ENCODE measurements at regions not wholly inside any gene's neighbourhood (a gene's known extent, or its start where the extent isn't known, plus 50 kb on each side); places are given as distances from the start of the nearest gene placed in this dataset.

GRCh38 chrX:54695816-54696487 lies 102.1 kb downstream of the ITIH6 start:
- Histone ChIP-seq H3K9ac (ENCODE audit: low read depth, low read length) (no peak overlapping the region), H3K9me3 (ENCODE audit: insufficient read depth, low read depth, low read length) (no peaks in the 10 kb centered on the region), H3K36me3 (ENCODE audit: insufficient read depth, low read length) (no peaks in the 10 kb centered on the region), H3K27me3 (ENCODE audit: insufficient read depth, low read length) (no peaks in the 10 kb centered on the region), H3K4me3 (ENCODE audit: low read length) (no peak overlapping the region), H3K27ac (ENCODE audit: low read depth, low read length) (no peak overlapping the region), H3K4me1 (ENCODE audit: insufficient read depth, low read length) (no peaks in the 10 kb centered on the region)
- 78% methylated on average over 6 of the region's 6 CpGs for WGBS

Measured in HUES64 (cell line).